Suppressor macrophage treated with lipopolysaccharide for 4 hours (primary cell): ENCODE measurements at regions not wholly inside any gene's neighbourhood (a gene's known extent, or its start where the extent isn't known, plus 50 kb on each side); places are given as distances from the start of the nearest gene placed in this dataset.

Experiments
- DNase-seq: peaks from one replicate; pipeline ENCODE4 v3.0.0-alpha.2; 2020

- DNase-seq = no peak
Observed at GRCh38 chr3:161156936-161157335, 51.8 kb upstream of the B3GALNT1 start.

- no peak for DNase-seq
Observed at GRCh38 chr3:161161603-161162002, 56.5 kb upstream of the B3GALNT1 start.

- peak; percentile 26 for DNase-seq
Observed at GRCh38 chr3:161163297-161163696, 57.8 kb upstream of the NMD3 start.

- DNase-seq = no peak
Observed at GRCh38 chr3:161166051-161166450, 55.1 kb upstream of the NMD3 start.

- peak; percentile 66 for DNase-seq
Observed at GRCh38 chr3:161171113-161171512, 50.0 kb upstream of the NMD3 start.
